ENCODE measurements at regions not wholly inside any gene's neighbourhood (a gene's known extent, or its start where the extent isn't known, plus 50 kb on each side); places are given as distances from the start of the nearest gene placed in this dataset.

GRCh38 chrX:148365233-148365632, 135.2 kb upstream of the AFF2 start:
- H3K27me3 ChIP-seq (ENCODE audit: control insufficient read depth in 2 of 2, insufficient read depth in 2 of 2, low read length in 2 of 2) = no peaks in the 10 kb centered on the region
- no peak overlapping the region for H3K4me3 ChIP-seq (replicated peaks in 1 of 3; ENCODE audit: insufficient read depth in 1 of 3, low read depth in 1 of 3, low read length in 3 of 3)
- DNase-seq (ENCODE audit: low read depth, low spot score) (no peak), FAIRE-seq (no peak)
- no peaks in the 10 kb centered on the region for H3K9me3 ChIP-seq (replicated peaks; ENCODE audit: control insufficient read depth, insufficient read depth, low read length)
- POLR2A ChIA-PET = no interaction called here
- H3K9me1 ChIP-seq (replicated peaks; ENCODE audit: control insufficient read depth, extremely low read depth, insufficient read depth, low read length) = no peaks in the 10 kb centered on the region
- H3K36me3 ChIP-seq (ENCODE audit: control insufficient read depth in 2 of 2, extremely low read depth in 1 of 2, insufficient read depth in 2 of 2, low read length in 2 of 2) = no peaks in the 10 kb centered on the region
- CTCF ChIA-PET = no interaction called here
- H4K20me1 ChIP-seq (replicated peaks; ENCODE audit: control insufficient read depth, extremely low read depth, insufficient read depth, low read length) = no peaks in the 10 kb centered on the region
- H3K79me2 ChIP-seq (ENCODE audit: control insufficient read depth, insufficient read depth, low read length) = no peaks in the 10 kb centered on the region
- H3K27ac ChIP-seq (ENCODE audit: insufficient read depth, low read depth, low read length) = no peak overlapping the region
- BruUV-seq (replicated peaks) = no TSS peak
- TF ChIP-seq CTCF (IDR thresholded peaks at IDR 0.05; ENCODE audit: extremely low read depth in 1 of 2, insufficient read depth in 1 of 2, low read depth in 1 of 2, low read length in 2 of 2) (no peak), MAX (IDR thresholded peaks at IDR 0.05; ENCODE audit: insufficient read depth, insufficient read length) (no peak), POLR2AphosphoS5 (IDR thresholded peaks at IDR 0.05; ENCODE audit: insufficient read depth, low read depth, low read length) (no peak), GATA2 (IDR thresholded peaks at IDR 0.05; ENCODE audit: insufficient read depth, insufficient read length, low read depth, low read length) (no peak), FOS (IDR thresholded peaks at IDR 0.05; ENCODE audit: borderline replicate concordance, insufficient read depth, low read length) (no peak)
- H3K4me1 ChIP-seq (ENCODE audit: control insufficient read depth, extremely low read depth, insufficient read depth, low read length) = no peaks in the 10 kb centered on the region
- dilution Hi-C loops (cut with MboI; ENCODE audit: extremely low pct_ligation_motif_present, low sequenced_read_pairs) (no loop called here), intact Hi-C loops (cut with micrococcal nuclease) (no loop called here)
- H2AFZ ChIP-seq (ENCODE audit: low read depth, low read length) = no peak overlapping the region
- no peak overlapping the region for H3K4me2 ChIP-seq (ENCODE audit: insufficient read depth, low read length)
- no peak overlapping the region for H3K9ac ChIP-seq (replicated peaks; ENCODE audit: extremely low read depth, insufficient read depth, low read length)

GRCh38 chrX:148371291-148371690, 129.1 kb upstream of the AFF2 start:
- intact Hi-C loops (cut with micrococcal nuclease) (no loop called here), dilution Hi-C loops (cut with MboI; ENCODE audit: extremely low pct_ligation_motif_present, low sequenced_read_pairs) (no loop called here)
- no peak for FAIRE-seq
- DNase-seq (ENCODE audit: low read depth, low spot score) = peak; percentile 1
- H3K79me2 ChIP-seq (ENCODE audit: control insufficient read depth, insufficient read depth, low read length) = no peaks in the 10 kb centered on the region
- H4K20me1 ChIP-seq (replicated peaks; ENCODE audit: control insufficient read depth, extremely low read depth, insufficient read depth, low read length) = no peaks in the 10 kb centered on the region
- no peak overlapping the region for H2AFZ ChIP-seq (ENCODE audit: low read depth, low read length)
- CTCF ChIA-PET = no interaction called here
- H3K27me3 ChIP-seq (ENCODE audit: control insufficient read depth in 2 of 2, insufficient read depth in 2 of 2, low read length in 2 of 2) = no peaks in the 10 kb centered on the region
- BruUV-seq (replicated peaks) = no TSS peak
- no peaks in the 10 kb centered on the region for H3K36me3 ChIP-seq (ENCODE audit: control insufficient read depth in 2 of 2, extremely low read depth in 1 of 2, insufficient read depth in 2 of 2, low read length in 2 of 2)
- no peak overlapping the region for H3K4me2 ChIP-seq (ENCODE audit: insufficient read depth, low read length)
- no peaks in the 10 kb centered on the region for H3K9me3 ChIP-seq (replicated peaks; ENCODE audit: control insufficient read depth, insufficient read depth, low read length)
- H3K4me3 ChIP-seq (replicated peaks in 1 of 3; ENCODE audit: insufficient read depth in 1 of 3, low read depth in 1 of 3, low read length in 3 of 3) = no peak overlapping the region
- H3K4me1 ChIP-seq (ENCODE audit: control insufficient read depth, extremely low read depth, insufficient read depth, low read length) = no peaks in the 10 kb centered on the region
- H3K27ac ChIP-seq (ENCODE audit: insufficient read depth, low read depth, low read length) = no peak overlapping the region
- H3K9me1 ChIP-seq (replicated peaks; ENCODE audit: control insufficient read depth, extremely low read depth, insufficient read depth, low read length) = no peaks in the 10 kb centered on the region
- H3K9ac ChIP-seq (replicated peaks; ENCODE audit: extremely low read depth, insufficient read depth, low read length) = no peak overlapping the region
- POLR2A ChIA-PET = no interaction called here
- TF ChIP-seq FOS (IDR thresholded peaks at IDR 0.05; ENCODE audit: borderline replicate concordance, insufficient read depth, low read length) (no peak), EZH2 (IDR thresholded peaks at IDR 0.05; ENCODE audit: borderline replicate concordance, low read depth, low read length, severe bottlenecking) (no peak), JUN (IDR thresholded peaks at IDR 0.05; ENCODE audit: borderline replicate concordance, insufficient read depth, insufficient read length, low read depth) (no peak), MAX (IDR thresholded peaks at IDR 0.05; ENCODE audit: insufficient read depth, insufficient read length) (no peak), MYC (IDR thresholded peaks at IDR 0.05; ENCODE audit: low read depth, low read length) (no peak), CTCF (IDR thresholded peaks at IDR 0.05; ENCODE audit: extremely low read depth in 1 of 2, insufficient read depth in 1 of 2, low read depth in 1 of 2, low read length in 2 of 2) (no peak), POLR2A (IDR thresholded peaks at IDR 0.05; ENCODE audit: low read depth, low read length) (no peak), POLR2AphosphoS5 (IDR thresholded peaks at IDR 0.05; ENCODE audit: insufficient read depth, low read depth, low read length) (no peak), GATA2 (IDR thresholded peaks at IDR 0.05; ENCODE audit: insufficient read depth, insufficient read length, low read depth, low read length) (no peak)

Measured in endothelial cell of umbilical vein (primary cell).